ENCODE measurements at regions not wholly inside any gene's neighbourhood (a gene's known extent, or its start where the extent isn't known, plus 50 kb on each side); places are given as distances from the start of the nearest gene placed in this dataset.

- TF ChIP-seq, protein P1, sequence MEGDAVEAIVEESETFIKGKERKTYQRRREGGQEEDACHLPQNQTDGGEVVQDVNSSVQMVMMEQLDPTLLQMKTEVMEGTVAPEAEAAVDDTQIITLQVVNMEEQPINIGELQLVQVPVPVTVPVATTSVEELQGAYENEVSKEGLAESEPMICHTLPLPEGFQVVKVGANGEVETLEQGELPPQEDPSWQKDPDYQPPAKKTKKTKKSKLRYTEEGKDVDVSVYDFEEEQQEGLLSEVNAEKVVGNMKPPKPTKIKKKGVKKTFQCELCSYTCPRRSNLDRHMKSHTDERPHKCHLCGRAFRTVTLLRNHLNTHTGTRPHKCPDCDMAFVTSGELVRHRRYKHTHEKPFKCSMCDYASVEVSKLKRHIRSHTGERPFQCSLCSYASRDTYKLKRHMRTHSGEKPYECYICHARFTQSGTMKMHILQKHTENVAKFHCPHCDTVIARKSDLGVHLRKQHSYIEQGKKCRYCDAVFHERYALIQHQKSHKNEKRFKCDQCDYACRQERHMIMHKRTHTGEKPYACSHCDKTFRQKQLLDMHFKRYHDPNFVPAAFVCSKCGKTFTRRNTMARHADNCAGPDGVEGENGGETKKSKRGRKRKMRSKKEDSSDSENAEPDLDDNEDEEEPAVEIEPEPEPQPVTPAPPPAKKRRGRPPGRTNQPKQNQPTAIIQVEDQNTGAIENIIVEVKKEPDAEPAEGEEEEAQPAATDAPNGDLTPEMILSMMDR (IDR thresholded peaks at IDR 0.05; ENCODE audit: poor library complexity), result no peak
- TF ChIP-seq EZH2 (IDR thresholded peaks at IDR 0.05; ENCODE audit: borderline replicate concordance), result no peak
Measured at GRCh38 chr3:8420612-8421011, 81.0 kb upstream of the LMCD1 start.
